ENCODE measurements at regions not wholly inside any gene's neighbourhood (a gene's known extent, or its start where the extent isn't known, plus 50 kb on each side); places are given as distances from the start of the nearest gene placed in this dataset.
"Not testable (repeated sequence)": the region's sequence is repeated elsewhere in the genome, so short reads cannot be mapped to it uniquely, and the experiment has no call there.

- H3K27me3 Mint-ChIP-seq; H3K9me3 ChIP-seq (ENCODE audit: control insufficient read depth, low read length, poor library complexity, severe bottlenecking); ATAC-seq; H3K4me1 Mint-ChIP-seq; H3K4me3 Mint-ChIP-seq; DNase-seq; H3K27ac Mint-ChIP-seq; H3K36me3 Mint-ChIP-seq (ENCODE audit: low read depth): not testable (repeated sequence)
Measured at GRCh38 chr3:162987085-162987794, 1490.6 kb downstream of the OTOL1 start.

GRCh38 chr3:162992741-162993140, 1496.1 kb downstream of the OTOL1 start:
- Mint-ChIP-seq H3K4me3 (no peak overlapping the region), H3K4me1 (no peaks in the 10 kb centered on the region), H3K36me3 (ENCODE audit: low read depth) (no peaks in the 10 kb centered on the region), H3K27me3 (no peaks in the 10 kb centered on the region), H3K27ac (no peak overlapping the region)
- DNase-seq (no peak), ATAC-seq (no peak)
- peaks cover 3% of the 10 kb centered on the region for H3K9me3 ChIP-seq (ENCODE audit: control insufficient read depth, low read length, poor library complexity, severe bottlenecking)

DNA sequence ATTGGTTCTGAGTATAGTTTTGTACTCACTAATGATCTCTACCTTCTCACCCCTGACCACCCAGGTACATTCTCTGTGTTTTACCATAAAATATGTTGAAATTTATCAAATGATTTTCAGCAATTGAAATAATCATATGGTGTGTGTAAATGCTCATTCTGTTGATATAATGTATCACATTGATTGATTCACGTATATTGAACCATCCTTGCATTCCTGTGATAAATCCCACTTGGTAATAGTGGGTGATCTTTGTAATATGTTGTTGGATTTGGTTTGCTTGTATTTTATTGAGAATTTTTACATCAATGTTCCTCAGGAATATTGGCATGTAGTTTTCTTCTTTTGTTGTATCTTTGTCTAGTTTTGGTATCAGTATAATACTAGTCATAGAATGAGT, 1497.6 kb downstream of the OTOL1 start:
- peaks cover 3% of the 10 kb centered on the region for H3K9me3 ChIP-seq (ENCODE audit: control insufficient read depth, low read length, poor library complexity, severe bottlenecking)
- Mint-ChIP-seq H3K27ac (no peak overlapping the region), H3K4me1 (no peaks in the 10 kb centered on the region), H3K4me3 (no peak overlapping the region), H3K27me3 (no peaks in the 10 kb centered on the region), H3K36me3 (ENCODE audit: low read depth) (no peaks in the 10 kb centered on the region)
- DNase-seq (no peak), ATAC-seq (no peak)

GRCh38 chr3:162996368-162996767, 1499.8 kb downstream of the OTOL1 start:
- Mint-ChIP-seq H3K36me3 (ENCODE audit: low read depth) (no peaks in the 10 kb centered on the region), H3K4me3 (no peak overlapping the region), H3K27ac (no peak overlapping the region), H3K27me3 (no peaks in the 10 kb centered on the region), H3K4me1 (no peaks in the 10 kb centered on the region)
- DNase-seq (no peak), ATAC-seq (no peak)
- H3K9me3 ChIP-seq (ENCODE audit: control insufficient read depth, low read length, poor library complexity, severe bottlenecking): no peaks in the 10 kb centered on the region

- Mint-ChIP-seq H3K27me3 (no peaks in the 10 kb centered on the region), H3K4me1 (no peaks in the 10 kb centered on the region), H3K4me3 (no peak overlapping the region), H3K36me3 (ENCODE audit: low read depth) (no peaks in the 10 kb centered on the region), H3K27ac (no peak overlapping the region)
- ATAC-seq (no peak), DNase-seq (no peak)
- no peaks in the 10 kb centered on the region for H3K9me3 ChIP-seq (ENCODE audit: control insufficient read depth, low read length, poor library complexity, severe bottlenecking)
Measured at GRCh38 chr3:162998205-162998604, 1501.6 kb downstream of the OTOL1 start.

DNA sequence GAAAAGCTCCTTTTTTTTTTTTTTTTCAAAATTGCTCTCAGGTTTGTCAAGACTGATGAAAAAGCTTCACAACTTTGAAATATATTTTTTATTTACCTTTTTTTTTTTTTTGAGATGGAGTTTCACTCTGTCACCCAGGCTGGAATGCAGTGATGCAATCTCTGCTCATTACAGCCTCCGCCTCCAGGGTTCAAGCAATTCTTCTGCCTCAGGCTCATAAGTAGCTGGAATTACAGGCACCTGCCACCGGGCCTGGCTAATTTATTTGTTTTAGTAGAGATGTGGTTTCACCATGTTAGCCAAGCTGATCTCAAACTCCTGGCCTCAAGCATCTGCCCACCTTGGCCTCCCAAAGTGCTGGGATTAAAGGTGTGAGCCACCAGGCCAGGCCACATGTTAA, 1515.0 kb downstream of the OTOL1 start:
- H3K27me3 Mint-ChIP-seq: no peaks in the 10 kb centered on the region
- no peak overlapping the region for H3K4me3 Mint-ChIP-seq
- ATAC-seq (no peak), DNase-seq (no peak)
- no peaks in the 10 kb centered on the region for H3K9me3 ChIP-seq (ENCODE audit: control insufficient read depth, low read length, poor library complexity, severe bottlenecking)
- no peaks in the 10 kb centered on the region for H3K36me3 Mint-ChIP-seq (ENCODE audit: low read depth)
- H3K27ac Mint-ChIP-seq: no peak overlapping the region
- H3K4me1 Mint-ChIP-seq: no peaks in the 10 kb centered on the region

DNA sequence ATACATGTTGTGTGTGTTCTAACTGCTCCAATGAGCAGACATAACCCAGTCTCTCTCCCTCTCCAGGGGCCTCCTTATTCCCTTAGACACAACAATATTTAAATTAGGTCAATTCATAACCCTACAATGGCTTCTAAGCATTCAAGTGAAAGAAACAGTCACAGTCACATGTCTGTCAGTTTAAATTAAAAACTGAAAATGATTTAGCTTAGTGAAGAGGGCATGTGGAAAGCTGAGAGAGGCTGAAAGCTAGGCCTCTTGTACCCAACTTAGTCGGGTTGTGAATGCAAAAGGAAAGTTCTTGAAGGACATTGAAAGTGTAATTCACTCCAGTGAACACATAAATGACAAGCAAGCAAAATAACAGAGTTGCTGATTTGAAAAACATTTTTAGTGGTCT, 1519.6 kb downstream of the OTOL1 start:
- Mint-ChIP-seq H3K4me1 (no peaks in the 10 kb centered on the region), H3K27me3 (no peaks in the 10 kb centered on the region), H3K27ac (no peak overlapping the region), H3K36me3 (ENCODE audit: low read depth) (no peaks in the 10 kb centered on the region), H3K4me3 (no peak overlapping the region)
- DNase-seq: no peak
- ATAC-seq: no peak
- H3K9me3 ChIP-seq (ENCODE audit: control insufficient read depth, low read length, poor library complexity, severe bottlenecking): no peaks in the 10 kb centered on the region

DNA sequence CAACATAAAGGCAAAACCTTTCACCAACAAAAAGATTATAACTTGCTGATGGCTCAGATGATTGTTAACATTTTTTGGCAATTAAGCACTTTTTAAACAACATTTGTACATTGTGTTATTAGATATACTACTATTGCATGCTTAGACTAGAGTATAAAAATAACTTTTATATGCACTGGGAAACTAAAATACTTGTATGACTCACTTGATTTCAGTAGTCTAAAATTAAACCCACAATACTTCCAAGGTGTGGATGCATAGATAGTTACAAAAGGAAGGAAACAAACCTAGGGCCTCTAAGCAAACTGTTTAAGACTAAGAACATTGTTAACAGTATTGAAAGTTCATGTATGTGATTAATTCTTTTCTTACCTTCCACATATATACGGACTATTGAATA, 1521.5 kb downstream of the OTOL1 start:
- Mint-ChIP-seq H3K4me1 (no peaks in the 10 kb centered on the region), H3K27me3 (no peaks in the 10 kb centered on the region), H3K36me3 (ENCODE audit: low read depth) (no peaks in the 10 kb centered on the region), H3K27ac (no peak overlapping the region), H3K4me3 (no peak overlapping the region)
- H3K9me3 ChIP-seq (ENCODE audit: control insufficient read depth, low read length, poor library complexity, severe bottlenecking): no peaks in the 10 kb centered on the region
- ATAC-seq (no peak), DNase-seq (no peak)

GRCh38 chr3:163018664-163019063, 1522.1 kb downstream of the OTOL1 start:
- ATAC-seq (no peak), DNase-seq (no peak)
- H3K4me1 Mint-ChIP-seq: no peaks in the 10 kb centered on the region
- no peaks in the 10 kb centered on the region for H3K27me3 Mint-ChIP-seq
- no peak overlapping the region for H3K27ac Mint-ChIP-seq
- no peaks in the 10 kb centered on the region for H3K9me3 ChIP-seq (ENCODE audit: control insufficient read depth, low read length, poor library complexity, severe bottlenecking)
- no peaks in the 10 kb centered on the region for H3K36me3 Mint-ChIP-seq (ENCODE audit: low read depth)
- no peak overlapping the region for H3K4me3 Mint-ChIP-seq

DNA sequence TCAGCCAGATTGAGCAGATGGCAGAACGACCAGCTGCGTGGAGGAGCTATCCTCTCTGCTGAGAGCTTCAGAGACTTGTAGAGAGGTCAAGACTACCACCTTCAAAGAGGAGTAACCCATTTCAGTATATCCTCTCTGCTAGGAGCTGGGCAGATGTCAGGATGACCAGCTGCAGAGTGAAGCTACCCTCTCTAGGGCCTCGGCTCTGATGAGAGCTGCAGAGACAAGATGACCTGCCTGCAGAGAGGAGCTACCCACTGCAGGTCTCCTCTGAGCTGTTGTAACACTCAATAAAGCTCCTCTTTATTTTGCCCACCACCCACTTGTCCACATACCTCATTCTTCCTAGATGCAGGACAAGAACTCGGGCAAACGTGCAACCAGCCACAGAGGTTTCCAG, 1522.7 kb downstream of the OTOL1 start:
- Mint-ChIP-seq H3K4me1 (no peaks in the 10 kb centered on the region), H3K27me3 (no peaks in the 10 kb centered on the region), H3K4me3 (no peak overlapping the region), H3K36me3 (ENCODE audit: low read depth) (no peaks in the 10 kb centered on the region), H3K27ac (no peak overlapping the region)
- no peak for ATAC-seq
- DNase-seq: no peak
- no peaks in the 10 kb centered on the region for H3K9me3 ChIP-seq (ENCODE audit: control insufficient read depth, low read length, poor library complexity, severe bottlenecking)

GRCh38 chr3:163033652-163034051, 1537.0 kb downstream of the OTOL1 start:
- no peaks in the 10 kb centered on the region for H3K9me3 ChIP-seq (ENCODE audit: control insufficient read depth, low read length, poor library complexity, severe bottlenecking)
- Mint-ChIP-seq H3K36me3 (ENCODE audit: low read depth) (no peaks in the 10 kb centered on the region), H3K27me3 (no peaks in the 10 kb centered on the region), H3K4me1 (no peaks in the 10 kb centered on the region), H3K27ac (no peak overlapping the region), H3K4me3 (no peak overlapping the region)
- ATAC-seq (no peak), DNase-seq (no peak)

DNA sequence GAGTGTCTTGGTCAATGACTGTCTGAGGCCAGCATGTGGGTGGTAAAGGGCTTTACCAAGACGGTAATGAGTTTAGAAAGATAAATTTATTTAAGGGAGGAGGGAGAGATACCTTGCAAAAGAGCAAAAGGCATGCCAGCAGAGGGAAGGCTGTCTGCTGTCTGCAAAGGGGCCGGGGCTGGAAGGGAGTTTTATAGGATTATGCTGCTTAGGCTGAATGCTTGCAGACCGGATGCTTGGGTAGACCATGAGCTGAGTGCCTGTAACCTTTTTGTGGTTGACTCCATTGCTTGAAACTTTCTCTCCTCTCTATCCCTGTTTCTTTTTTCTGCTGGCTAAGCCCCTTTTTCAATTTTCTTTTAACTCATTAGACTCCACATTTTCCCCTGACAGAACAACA, 1543.0 kb downstream of the OTOL1 start:
- H3K4me3 Mint-ChIP-seq: no peak overlapping the region
- no peaks in the 10 kb centered on the region for H3K36me3 Mint-ChIP-seq (ENCODE audit: low read depth)
- DNase-seq (no peak), ATAC-seq (no peak)
- no peaks in the 10 kb centered on the region for H3K9me3 ChIP-seq (ENCODE audit: control insufficient read depth, low read length, poor library complexity, severe bottlenecking)
- no peaks in the 10 kb centered on the region for H3K4me1 Mint-ChIP-seq
- H3K27me3 Mint-ChIP-seq: no peaks in the 10 kb centered on the region
- no peak overlapping the region for H3K27ac Mint-ChIP-seq

DNA sequence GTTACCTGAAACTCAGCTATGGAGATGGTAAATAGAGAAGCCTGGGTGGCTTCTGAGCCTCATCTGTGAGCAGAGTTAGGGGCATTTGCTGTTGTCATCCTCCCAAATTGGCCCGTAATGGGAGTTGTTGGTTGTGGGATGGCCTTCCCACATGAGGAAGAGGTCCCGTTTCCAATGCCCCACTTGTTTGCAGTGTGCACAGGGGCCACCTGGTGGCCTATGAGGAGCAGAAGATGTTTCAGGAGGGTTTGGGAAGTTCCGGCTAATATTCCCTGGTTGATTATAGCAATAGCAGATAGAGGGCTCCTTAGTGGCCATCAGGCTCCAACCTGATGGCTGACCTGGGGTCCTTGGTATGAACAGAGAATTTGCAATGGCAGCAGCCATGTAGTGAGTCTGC, 1546.5 kb downstream of the OTOL1 start:
- H3K4me3 Mint-ChIP-seq: no peak overlapping the region
- no peaks in the 10 kb centered on the region for H3K27me3 Mint-ChIP-seq
- no peak overlapping the region for H3K27ac Mint-ChIP-seq
- ATAC-seq (no peak), DNase-seq (no peak)
- H3K36me3 Mint-ChIP-seq (ENCODE audit: low read depth): no peaks in the 10 kb centered on the region
- H3K9me3 ChIP-seq (ENCODE audit: control insufficient read depth, low read length, poor library complexity, severe bottlenecking): no peaks in the 10 kb centered on the region
- no peaks in the 10 kb centered on the region for H3K4me1 Mint-ChIP-seq

DNA sequence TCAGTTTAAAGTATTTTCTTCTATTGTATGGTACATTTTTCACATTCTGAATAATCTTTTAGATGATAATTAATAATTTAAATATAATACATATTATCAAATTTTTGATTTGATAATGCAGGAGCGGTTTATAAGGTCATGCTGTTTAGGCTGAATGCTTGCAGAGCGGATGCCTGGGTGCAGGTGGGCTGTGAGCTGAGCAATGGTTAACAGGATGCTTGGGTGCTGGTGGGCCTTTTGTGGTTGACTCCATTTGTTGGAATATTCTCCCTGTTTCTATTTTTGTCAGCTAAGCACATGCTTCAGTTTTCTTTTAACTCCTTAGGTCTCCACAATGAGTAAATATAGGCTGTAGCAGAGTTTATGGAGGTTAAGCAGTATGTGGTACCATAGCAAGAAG, 1549.3 kb downstream of the OTOL1 start:
- DNase-seq (no peak), ATAC-seq (no peak)
- H3K9me3 ChIP-seq (ENCODE audit: control insufficient read depth, low read length, poor library complexity, severe bottlenecking): no peaks in the 10 kb centered on the region
- Mint-ChIP-seq H3K27me3 (no peaks in the 10 kb centered on the region), H3K4me3 (no peak overlapping the region), H3K36me3 (ENCODE audit: low read depth) (no peaks in the 10 kb centered on the region), H3K4me1 (no peaks in the 10 kb centered on the region), H3K27ac (no peak overlapping the region)
